Right ventricle myocardium superior (tissue), 1 donor: ENCODE measurements at regions not wholly inside any gene's neighbourhood (a gene's known extent, or its start where the extent isn't known, plus 50 kb on each side); places are given as distances from the start of the nearest gene placed in this dataset.

ENCODE experiments used
- ATAC-seq: fragments of 200-7000 bp; cut with Tn5 transposase; one replicate; pipeline ENCODE4 v1.9.1; 2020; ENCODE audit warnings: mild to moderate bottlenecking; ENCODE audit not compliant: poor library complexity
- DNase-seq: peaks from one replicate; pipeline ENCODE4 v3.0.0-alpha.2; 2020
- intact Hi-C: fragments of 100-400 bp; cut with DNase I; formaldehyde crosslinking; loops from one replicate; pipeline ENCODE4 v1.11.2; 2022
- donor health status: DM: no; HTN: yes; CAD: no; lungs with severe emphysema.

DNA sequence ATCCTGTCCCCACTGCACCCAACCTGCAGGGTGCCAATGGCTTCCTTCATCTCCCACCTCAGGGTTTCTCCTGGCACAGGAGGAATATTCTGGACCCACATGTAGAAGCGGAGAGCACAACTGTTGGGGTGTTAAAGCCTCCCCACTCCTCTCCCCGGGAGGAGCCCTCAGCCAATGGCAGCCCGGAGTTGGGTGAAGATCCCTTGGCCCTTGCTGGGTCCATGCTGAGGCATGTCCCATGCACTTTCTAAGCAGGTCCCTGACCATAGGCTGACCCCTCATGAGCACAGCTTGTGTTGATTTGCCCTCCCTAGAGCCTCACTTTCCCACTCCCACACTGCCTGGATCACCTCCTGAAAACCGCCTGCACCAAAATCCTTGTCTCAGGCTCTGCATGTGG, 97.2 kb upstream of the PMEPA1 start:
- DNase-seq (no peak), ATAC-seq (no peak)
- intact Hi-C loops, result no loop called here

- DNase-seq (no peak), ATAC-seq (no peak)
- intact Hi-C loops, result no loop called here
Measured at GRCh38 chr20:57806476-57806875, 96.7 kb upstream of the PMEPA1 start.

DNA sequence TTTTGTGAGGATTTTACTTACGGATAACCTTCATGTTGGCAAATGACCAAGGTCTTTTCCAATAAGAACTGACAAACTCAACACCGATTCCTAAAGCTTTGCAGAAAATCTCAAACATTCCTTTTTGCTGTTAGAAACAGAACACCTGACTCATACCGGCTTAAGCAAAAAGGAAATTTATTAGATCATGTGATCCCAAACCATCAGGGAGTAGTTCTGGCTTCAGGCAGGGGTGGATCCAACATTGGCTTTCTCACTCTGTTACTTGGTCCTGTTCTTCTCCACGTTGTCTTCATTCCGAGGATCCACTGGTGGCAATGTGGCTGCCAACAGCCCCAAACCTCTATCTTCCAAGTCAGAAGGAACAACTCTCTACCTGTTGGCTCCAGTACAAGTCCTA, 95.9 kb upstream of the PMEPA1 start:
- no peak for DNase-seq
- no peak for ATAC-seq
- intact Hi-C loops, result no loop called here

DNA sequence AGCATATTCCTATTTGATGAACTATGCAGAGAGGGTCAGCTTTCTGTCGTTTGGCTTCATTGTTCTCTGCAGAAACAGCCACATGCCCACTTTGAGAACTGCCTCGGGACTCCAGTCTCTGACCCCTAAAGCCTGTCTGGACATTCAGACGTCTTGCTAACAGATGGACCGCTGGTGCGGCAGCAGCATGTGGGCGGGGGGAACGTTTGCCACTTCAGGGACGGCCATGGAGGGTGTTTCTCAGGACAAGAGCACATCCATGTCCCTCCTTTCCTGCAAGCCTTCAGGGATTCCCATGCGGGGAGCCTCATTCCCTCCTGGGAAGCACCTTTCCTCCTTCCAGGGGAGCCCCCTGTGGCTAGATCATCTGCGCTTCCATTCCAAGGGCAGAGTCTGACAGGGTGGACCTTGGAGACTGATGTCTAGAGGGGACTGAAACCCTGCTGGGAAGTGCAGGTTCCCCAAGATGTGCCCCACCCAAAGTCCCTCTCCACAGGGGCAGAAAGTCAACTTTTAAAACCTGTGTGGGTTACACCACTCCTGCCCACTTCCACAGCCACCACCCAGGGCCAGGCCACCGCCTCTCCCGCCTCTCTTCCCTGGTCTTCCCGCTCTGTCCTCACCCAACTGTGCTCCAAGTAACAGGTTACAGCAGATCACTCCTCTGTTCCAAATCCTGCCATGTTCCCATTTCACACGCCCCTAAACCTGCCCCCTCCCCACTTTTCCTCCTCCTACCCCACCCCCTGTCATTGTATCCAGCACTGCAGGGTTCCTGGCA, 94.8 kb upstream of the PMEPA1 start:
- DNase-seq, result no peak
- no peak for ATAC-seq
- intact Hi-C loops, result no loop called here

GRCh38 chr20:57803508-57804005, 93.7 kb upstream of the PMEPA1 start:
- intact Hi-C loops, result no loop called here
- DNase-seq (no peak), ATAC-seq (no peak)

- DNase-seq (no peak), ATAC-seq (no peak)
- intact Hi-C loops, result no loop called here
Measured at GRCh38 chr20:57802765-57803507, 93.1 kb upstream of the PMEPA1 start.

DNA sequence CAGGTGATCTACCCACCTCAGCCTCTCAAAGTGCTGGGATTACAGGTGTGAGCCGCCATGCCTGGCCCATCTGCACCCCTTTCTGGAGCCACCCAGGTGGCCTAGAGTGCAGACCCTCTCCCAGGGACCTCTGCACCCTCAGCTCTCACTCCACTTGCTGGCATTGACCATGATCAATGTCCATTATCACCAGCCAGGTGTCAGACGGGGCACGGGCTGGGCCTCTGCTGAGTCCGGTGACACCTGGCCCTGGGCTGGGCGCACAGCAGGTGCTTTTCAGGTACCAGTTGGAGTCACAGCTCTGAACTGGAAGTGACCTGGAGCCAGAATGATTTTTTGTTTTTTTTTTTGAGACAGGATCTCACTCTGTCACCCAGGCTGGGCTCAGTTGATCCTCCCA, 91.8 kb upstream of the PMEPA1 start:
- ATAC-seq (no peak), DNase-seq (no peak)
- intact Hi-C loops, result no loop called here

DNA sequence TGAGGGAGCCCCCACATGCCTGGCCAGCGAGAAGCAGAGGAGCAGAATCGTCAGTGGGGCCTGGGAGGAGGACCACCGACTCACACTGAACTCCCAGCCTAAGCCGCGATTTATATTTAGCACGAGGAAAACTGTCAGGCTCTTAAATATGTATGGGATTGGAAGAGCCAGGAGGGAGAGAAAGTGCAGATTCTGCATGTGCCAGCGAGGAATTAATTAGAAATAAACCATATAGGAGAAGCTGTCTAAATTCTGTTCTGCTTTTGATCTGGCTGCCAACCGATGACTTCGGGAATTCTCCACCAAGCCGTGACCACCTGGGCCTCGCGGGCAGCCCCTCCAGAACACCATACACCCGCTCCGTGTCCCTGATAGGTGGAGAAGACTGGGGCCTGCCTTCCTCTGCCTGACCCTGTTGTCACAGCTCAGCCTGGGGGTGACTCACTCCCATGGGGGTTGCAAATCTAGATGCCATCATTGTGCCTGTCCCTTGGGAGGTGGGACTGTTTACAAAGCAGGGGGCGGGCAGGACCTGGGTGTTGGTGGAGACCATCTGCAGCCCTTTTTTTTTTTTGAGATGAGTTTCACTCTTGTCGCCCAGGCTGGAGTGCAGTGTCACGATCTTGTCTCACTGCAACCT, 91.1 kb upstream of the PMEPA1 start:
- no peak for ATAC-seq
- intact Hi-C loops, result no loop called here
- DNase-seq, result no peak

DNA sequence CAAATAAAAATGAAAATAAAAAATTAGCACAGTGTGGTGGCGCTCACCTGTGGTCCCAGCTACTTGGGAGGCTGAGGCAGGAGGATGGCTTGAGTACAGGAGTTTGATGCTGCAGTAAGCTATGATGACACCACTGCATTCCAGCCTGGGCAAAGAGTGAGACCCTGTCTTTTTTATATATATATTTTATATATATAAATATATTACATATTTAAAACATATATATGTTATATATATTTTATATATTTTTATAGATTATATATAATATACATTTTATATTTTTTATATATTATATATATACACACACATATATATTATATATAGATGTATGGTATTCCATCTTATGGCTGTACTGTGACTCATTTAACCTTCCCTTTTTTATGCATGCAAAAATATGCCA, 87.6 kb upstream of the PMEPA1 start:
- intact Hi-C loops, result no loop called here
- no peak for ATAC-seq
- no peak for DNase-seq

DNA sequence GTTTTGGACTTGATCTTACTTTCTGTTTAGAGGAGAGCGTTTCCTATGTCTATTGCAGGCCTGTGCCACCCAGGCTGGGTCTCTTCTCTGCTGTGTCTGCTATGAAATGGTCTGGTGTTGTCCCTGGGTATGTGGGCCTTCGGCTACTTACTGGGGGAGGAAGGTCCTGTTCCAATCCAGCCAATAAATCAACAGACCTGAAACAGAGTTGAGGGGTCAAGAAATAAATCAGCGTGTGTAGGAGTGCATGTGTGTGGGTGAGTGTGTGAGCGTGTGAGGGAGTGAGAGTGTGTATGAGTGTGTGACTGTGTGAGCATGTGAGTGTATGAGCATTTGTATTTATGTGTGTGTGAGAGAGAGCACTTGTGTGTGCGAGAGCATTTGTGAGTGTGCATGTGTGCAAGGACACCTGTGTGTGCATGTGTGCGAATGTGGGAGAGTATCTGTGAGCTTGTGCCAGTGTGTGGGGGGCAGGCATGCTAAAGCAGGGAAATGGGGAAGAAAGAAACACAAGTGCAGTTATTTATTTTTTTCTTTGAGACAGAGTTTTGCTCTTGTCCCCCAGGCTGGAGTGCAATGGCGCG, 86.3 kb upstream of the PMEPA1 start:
- peak; percentile 10 for DNase-seq
- ATAC-seq, result no peak
- intact Hi-C loops, result no loop called here

DNA sequence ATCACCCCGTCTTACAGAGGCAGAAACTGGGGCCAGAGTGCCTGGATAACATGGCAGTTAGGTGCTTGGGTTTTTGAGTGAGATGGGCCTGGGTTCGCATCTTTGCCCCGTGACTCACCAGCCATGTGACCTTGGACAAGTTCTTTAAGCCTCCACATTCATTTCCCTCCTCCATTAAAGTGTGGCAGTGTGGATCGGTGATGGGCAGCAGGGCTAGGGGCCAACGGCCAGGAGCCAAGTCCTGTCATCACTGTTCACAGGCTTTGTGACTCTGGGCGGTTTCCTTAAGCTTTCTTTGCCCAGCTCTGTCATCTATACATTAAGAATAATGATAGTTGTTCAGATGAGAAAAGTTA, 85.5 kb upstream of the PMEPA1 start:
- DNase-seq (peak; percentile 63), ATAC-seq (peak; percentile 85)
- intact Hi-C loops, result no loop called here

DNA sequence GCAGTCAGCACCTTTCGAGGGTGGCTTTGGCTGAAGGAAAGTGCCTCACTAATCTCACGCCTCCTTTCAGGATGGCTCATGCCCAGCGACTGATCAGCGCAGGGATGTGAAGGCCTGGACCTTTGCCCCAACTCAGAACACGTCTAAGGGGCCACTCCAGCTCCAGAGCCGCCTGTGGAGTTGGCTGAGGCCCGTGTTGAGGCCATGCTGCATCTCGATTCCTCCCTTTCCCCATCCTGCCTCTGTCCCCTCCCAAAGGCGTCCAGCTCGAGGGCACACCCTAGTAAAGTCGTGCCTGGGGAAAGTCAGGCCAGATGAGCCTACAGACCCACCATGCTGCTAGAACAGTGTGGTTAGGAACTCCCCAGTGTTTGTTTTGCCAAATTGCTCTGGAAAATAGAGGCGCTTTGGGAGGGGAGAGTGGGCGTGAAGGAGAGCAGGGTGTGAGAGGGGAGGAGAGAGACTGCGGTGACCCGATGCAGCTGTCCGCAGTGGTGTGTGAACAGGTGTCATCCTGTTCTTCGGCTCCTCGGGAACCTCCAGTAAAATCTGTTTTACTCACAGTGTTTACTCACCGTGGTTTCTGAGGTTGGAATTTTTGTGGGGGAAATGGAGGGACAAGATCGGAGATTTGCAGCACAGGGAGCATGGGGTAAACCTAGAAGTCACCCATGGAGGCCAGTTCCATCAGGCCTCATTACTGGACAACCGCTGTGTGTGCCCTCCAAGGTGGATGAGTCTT, 85.0 kb upstream of the PMEPA1 start:
- ATAC-seq, result no peak
- peak; percentile 14 for DNase-seq
- intact Hi-C loops, result no loop called here

DNA sequence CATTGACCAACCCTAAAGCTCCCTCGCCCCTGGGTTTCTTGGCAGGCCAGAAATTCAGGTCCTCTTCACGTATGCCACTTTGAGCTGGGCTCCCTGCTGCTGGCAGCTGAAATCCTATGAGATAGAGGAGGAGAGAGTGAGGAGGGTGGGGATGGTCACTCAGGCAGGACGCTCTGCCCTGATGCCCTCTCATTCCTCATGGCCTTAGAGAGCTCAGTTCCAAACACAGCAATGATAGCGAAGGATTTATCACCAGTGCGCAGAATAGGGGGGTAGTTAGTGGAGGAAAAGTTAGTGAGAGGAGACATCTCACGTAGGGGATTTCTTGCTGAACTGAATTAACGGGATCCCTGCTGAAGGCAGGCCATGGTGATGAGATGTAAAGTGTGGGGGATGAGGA, 84.2 kb upstream of the PMEPA1 start:
- DNase-seq (peak; percentile 16), ATAC-seq (no peak)
- intact Hi-C loops, result no loop called here

DNA sequence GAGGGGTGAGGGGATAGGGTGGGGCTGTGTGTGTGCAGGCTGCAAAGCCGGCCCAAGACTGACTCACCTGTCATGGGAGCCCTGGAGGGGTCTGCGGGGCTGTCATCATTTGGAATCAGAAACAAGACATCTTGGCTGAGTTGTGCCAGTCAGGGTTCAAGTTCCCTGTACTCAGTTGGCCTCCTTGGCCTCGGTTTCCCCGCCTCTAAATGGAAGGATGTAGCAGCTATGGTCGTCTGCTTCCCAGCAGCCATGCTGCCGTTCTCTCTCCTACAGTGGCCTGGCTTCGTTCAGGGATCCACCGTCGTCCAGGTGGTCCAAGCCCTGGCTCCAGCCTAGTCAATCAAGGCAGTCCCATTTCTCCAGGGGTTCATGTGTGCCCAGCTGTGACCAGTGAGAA, 83.6 kb upstream of the PMEPA1 start:
- DNase-seq, result peak; percentile 15
- ATAC-seq, result no peak

GRCh38 chr20:57792386-57793080, 82.7 kb upstream of the PMEPA1 start:
- intact Hi-C loops, result no loop called here
- DNase-seq (peak; percentile 30), ATAC-seq (no peak)

More for the DNA sequence above, 83.6 kb upstream of the PMEPA1 start:
- intact Hi-C loops, result no loop called here

DNA sequence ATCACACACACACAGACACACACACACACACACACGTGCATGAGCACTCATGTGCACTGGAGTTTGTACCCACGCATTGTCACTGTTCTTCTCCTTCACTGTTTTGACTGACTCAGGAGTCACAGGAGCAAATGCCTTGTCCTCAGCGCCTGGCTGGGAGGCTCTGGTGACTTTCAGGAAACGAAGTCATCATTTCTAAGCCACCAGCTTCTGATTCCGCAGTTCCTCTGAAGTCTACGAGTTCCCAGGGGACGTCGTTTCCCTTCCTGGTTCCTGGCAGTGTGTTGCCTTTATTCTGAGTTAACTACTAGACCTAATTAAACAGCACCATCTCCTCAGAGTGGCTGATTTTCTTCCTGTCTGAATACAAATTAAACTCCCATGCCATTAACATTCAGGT, 82.2 kb upstream of the PMEPA1 start:
- DNase-seq, result peak; percentile 47
- intact Hi-C loops, result no loop called here
- peak; percentile 30 for ATAC-seq

- DNase-seq (no peak), ATAC-seq (no peak)
- intact Hi-C loops, result no loop called here
Measured at GRCh38 chr20:57791178-57791962, 81.6 kb upstream of the PMEPA1 start.

GRCh38 chr20:57790176-57790575, 80.4 kb upstream of the PMEPA1 start:
- intact Hi-C loops, result no loop called here
- ATAC-seq, result no peak

More at GRCh38 chr20:57790176-57790575, 80.4 kb upstream of the PMEPA1 start:
- peak; percentile 15 for DNase-seq
